ENCODE measurements at regions not wholly inside any gene's neighbourhood (a gene's known extent, or its start where the extent isn't known, plus 50 kb on each side); places are given as distances from the start of the nearest gene placed in this dataset.

GRCh38 chr7:115363916-115364315, 442.0 kb downstream of the MDFIC start:
- TF ChIP-seq, protein P1, sequence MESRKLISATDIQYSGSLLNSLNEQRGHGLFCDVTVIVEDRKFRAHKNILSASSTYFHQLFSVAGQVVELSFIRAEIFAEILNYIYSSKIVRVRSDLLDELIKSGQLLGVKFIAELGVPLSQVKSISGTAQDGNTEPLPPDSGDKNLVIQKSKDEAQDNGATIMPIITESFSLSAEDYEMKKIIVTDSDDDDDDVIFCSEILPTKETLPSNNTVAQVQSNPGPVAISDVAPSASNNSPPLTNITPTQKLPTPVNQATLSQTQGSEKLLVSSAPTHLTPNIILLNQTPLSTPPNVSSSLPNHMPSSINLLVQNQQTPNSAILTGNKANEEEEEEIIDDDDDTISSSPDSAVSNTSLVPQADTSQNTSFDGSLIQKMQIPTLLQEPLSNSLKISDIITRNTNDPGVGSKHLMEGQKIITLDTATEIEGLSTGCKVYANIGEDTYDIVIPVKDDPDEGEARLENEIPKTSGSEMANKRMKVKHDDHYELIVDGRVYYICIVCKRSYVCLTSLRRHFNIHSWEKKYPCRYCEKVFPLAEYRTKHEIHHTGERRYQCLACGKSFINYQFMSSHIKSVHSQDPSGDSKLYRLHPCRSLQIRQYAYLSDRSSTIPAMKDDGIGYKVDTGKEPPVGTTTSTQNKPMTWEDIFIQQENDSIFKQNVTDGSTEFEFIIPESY (IDR thresholded peaks at IDR 0.05), result no peak
- TF ChIP-seq PAX5 (IDR thresholded peaks at IDR 0.05; ENCODE audit: borderline replicate concordance, low read depth, low read length) (no peak), CHD4 (IDR thresholded peaks at IDR 0.05) (no peak), POLR2A (IDR thresholded peaks at IDR 0.05; ENCODE audit: low read depth, low read length) (no peak), EP300 (IDR thresholded peaks at IDR 0.05; ENCODE audit: borderline replicate concordance in 1 of 2, control insufficient read depth in 1 of 2, low read depth in 2 of 2, low read length in 2 of 2) (no peak), LARP7 (IDR thresholded peaks at IDR 0.05) (no peak), YY1 (IDR thresholded peaks at IDR 0.05; ENCODE audit: low read depth, low read length) (no peak), ZBED1 (IDR thresholded peaks at IDR 0.05; ENCODE audit: borderline replicate concordance) (no peak), CEBPB (IDR thresholded peaks at IDR 0.05; ENCODE audit: borderline replicate concordance in 1 of 2, low read depth in 2 of 2, low read length in 2 of 2) (no peak), ZNF384 (IDR thresholded peaks at IDR 0.05; ENCODE audit: borderline replicate concordance, low read depth, low read length) (no peak)
- TF ChIP-seq, protein P2, sequence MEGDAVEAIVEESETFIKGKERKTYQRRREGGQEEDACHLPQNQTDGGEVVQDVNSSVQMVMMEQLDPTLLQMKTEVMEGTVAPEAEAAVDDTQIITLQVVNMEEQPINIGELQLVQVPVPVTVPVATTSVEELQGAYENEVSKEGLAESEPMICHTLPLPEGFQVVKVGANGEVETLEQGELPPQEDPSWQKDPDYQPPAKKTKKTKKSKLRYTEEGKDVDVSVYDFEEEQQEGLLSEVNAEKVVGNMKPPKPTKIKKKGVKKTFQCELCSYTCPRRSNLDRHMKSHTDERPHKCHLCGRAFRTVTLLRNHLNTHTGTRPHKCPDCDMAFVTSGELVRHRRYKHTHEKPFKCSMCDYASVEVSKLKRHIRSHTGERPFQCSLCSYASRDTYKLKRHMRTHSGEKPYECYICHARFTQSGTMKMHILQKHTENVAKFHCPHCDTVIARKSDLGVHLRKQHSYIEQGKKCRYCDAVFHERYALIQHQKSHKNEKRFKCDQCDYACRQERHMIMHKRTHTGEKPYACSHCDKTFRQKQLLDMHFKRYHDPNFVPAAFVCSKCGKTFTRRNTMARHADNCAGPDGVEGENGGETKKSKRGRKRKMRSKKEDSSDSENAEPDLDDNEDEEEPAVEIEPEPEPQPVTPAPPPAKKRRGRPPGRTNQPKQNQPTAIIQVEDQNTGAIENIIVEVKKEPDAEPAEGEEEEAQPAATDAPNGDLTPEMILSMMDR (IDR thresholded peaks at IDR 0.05 in 2 of 3, conservative IDR thresholded peaks at IDR 0.05 in 1 of 3; ENCODE audit: control insufficient read depth in 2 of 3, extremely low read depth in 1 of 3, insufficient read depth in 1 of 3, low read depth in 3 of 3, low read length in 3 of 3), result no peak
- TF ChIP-seq, protein P3, sequence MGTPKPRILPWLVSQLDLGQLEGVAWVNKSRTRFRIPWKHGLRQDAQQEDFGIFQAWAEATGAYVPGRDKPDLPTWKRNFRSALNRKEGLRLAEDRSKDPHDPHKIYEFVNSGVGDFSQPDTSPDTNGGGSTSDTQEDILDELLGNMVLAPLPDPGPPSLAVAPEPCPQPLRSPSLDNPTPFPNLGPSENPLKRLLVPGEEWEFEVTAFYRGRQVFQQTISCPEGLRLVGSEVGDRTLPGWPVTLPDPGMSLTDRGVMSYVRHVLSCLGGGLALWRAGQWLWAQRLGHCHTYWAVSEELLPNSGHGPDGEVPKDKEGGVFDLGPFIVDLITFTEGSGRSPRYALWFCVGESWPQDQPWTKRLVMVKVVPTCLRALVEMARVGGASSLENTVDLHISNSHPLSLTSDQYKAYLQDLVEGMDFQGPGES (IDR thresholded peaks at IDR 0.05), result no peak
- TF ChIP-seq, protein P4, sequence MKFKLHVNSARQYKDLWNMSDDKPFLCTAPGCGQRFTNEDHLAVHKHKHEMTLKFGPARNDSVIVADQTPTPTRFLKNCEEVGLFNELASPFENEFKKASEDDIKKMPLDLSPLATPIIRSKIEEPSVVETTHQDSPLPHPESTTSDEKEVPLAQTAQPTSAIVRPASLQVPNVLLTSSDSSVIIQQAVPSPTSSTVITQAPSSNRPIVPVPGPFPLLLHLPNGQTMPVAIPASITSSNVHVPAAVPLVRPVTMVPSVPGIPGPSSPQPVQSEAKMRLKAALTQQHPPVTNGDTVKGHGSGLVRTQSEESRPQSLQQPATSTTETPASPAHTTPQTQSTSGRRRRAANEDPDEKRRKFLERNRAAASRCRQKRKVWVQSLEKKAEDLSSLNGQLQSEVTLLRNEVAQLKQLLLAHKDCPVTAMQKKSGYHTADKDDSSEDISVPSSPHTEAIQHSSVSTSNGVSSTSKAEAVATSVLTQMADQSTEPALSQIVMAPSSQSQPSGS (IDR thresholded peaks at IDR 0.05; ENCODE audit: low read length), result no peak
